Medulla oblongata (tissue), 1 donor: ENCODE measurements at regions not wholly inside any gene's neighbourhood (a gene's known extent, or its start where the extent isn't known, plus 50 kb on each side); places are given as distances from the start of the nearest gene placed in this dataset.
"Not testable (repeated sequence)": the region's sequence is repeated elsewhere in the genome, so short reads cannot be mapped to it uniquely, and the experiment has no call there.

Source experiments
- DNase-seq: peaks from one replicate; pipeline ENCODE4 v3.0.0-alpha.2; 2015; ENCODE audit errors: extremely low spot score

DNA sequence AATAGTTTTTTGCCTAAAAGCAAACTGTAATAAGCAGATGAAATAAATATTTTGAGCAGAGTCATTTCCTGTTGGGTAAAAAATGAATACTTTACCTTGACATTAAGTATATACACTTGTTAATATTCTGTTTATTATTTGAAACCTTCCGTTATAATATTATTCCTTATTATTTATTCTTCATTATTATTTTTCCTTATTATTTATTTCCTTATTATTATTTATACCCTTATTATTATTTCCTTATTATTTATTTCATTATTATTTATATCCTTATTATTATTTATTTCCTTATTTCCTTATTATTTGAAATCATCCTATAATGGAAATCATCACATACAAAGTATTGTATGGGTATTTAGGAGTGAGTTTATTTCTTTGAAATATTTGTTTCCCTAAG lies 232.2 kb upstream of the RBBP8 start:
- no peak for DNase-seq

DNA sequence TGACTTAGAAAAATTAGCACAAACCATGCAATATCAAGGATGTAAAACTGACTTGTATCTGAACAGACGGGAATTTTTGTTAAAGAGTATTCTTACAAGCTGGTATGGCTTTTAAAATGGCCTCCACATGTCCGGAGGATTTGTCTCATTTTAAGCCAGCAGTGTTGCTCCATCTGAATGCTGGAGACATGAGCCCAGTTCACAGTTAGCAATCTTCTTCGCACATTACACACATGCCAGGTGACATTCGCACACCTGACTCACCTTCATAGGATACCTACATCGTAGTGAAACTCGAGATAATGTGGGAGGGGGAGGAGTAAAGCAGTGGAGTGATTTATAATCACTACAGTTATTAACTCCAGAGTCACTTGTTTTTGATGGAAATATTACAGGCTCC lies 231.8 kb upstream of the RBBP8 start:
- no peak for DNase-seq

GRCh38 chr18:22701795-22702194 lies 231.3 kb upstream of the RBBP8 start:
- no peak for DNase-seq

GRCh38 chr18:22702806-22703205 lies 230.3 kb upstream of the RBBP8 start:
- DNase-seq, result no peak

- peak; percentile 65 for DNase-seq
Observed at GRCh38 chr18:22703883-22704585, 229.1 kb upstream of the RBBP8 start.

DNA sequence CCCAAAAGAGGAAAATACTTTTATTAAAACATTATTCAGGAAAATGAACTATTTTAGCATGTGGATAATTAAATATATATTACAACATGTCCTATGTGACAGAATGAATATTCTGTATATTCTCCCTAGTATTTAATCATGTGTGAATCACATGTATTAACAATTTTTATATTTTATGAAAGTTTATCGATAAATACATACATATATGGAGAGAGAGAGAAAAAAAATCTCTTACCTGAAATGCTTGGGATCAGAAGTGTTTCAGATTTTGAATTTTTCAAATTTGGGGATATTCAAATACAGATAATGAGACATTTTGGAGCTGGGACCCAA lies 228.6 kb upstream of the RBBP8 start:
- no peak for DNase-seq

GRCh38 chr18:22705328-22705727 lies 227.8 kb upstream of the RBBP8 start:
- DNase-seq, result no peak

GRCh38 chr18:22706025-22706424 lies 227.1 kb upstream of the RBBP8 start:
- not testable (repeated sequence) for DNase-seq

DNA sequence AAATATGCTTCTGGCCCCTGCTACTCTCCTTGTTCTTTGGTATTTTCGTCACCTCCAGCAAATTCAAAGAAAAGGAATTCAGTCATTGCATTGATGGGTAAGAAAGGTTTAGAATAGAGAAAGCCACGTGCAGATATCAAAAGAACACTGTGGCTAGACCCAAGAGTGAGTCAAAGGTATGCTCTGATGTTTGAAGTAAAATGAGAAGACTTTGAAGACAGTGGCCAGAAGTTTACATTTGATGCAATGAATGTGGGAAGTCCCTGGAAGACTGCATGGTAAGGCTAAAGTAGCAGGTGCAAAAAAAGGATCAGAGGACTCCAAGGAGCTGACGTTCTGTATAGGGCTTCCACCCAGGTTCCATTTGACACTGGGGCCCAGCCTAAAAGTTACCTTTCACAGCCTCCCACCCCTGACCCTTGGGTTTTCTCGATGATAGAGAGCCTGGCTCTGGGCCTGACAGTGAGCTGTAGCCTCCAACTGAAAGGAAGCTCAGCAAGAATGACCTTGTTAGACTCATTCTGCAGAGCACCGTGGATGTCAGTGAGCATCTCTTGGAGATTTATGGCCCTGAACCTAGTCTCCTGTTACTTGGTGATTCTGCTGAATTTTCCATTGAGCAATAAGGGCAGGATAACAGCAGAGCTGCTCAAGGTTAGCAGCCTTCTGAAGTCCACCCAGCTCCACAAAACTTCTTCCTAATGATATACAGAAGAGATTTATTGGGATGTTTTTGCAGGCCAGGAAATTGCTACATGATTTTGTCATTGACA lies 223.7 kb upstream of the RBBP8 start:
- no peak for DNase-seq

GRCh38 chr18:22710673-22711191 lies 222.4 kb upstream of the RBBP8 start:
- no peak for DNase-seq

GRCh38 chr18:22711192-22711685 lies 221.9 kb upstream of the RBBP8 start:
- no peak for DNase-seq

- DNase-seq, result no peak
Observed at GRCh38 chr18:22713511-22713910, 219.6 kb upstream of the RBBP8 start.

DNA sequence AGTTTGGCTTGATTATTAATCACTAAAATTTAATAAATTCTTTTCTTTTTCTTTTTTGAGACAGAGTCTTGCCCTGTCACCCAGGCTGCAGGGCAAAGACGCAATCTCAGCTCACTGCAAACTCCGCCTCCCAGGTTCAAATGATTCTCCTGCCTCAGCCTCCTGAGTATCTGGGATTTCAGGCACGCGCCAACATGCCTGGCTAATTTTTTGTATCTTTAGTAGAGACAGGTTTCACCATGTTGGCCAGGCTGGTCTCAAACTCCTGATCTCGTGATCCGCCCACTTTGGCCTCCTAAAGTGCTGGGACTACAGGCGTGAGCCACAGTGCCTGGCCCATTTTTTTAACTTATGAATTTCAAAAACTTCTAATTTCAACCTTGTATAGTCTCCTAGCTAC lies 215.6 kb upstream of the RBBP8 start:
- not testable (repeated sequence) for DNase-seq

- DNase-seq, result no peak
Observed at GRCh38 chr18:22723221-22723620, 209.9 kb upstream of the RBBP8 start.

- no peak for DNase-seq
Observed at GRCh38 chr18:22723773-22724172, 209.4 kb upstream of the RBBP8 start.

GRCh38 chr18:22726469-22726868 lies 206.7 kb upstream of the RBBP8 start:
- DNase-seq, result no peak

DNA sequence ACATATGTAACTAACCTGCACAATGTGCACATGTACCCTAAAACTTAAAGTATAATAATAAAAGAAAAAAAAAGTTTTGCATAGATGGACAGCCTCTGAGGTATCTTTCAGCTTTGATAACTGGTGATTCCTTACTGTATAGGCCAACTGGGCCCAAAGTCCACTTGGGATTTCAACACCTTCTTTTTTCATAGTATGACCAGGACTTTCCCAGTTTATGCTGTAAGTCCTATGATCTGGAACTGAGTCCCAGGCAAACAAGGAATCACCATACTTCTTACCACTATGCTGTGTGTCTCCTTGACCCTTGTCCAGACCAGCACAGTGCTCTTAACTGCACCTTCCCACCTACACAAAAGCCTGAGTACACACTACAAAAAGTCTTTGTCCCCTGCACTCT lies 205.1 kb upstream of the RBBP8 start:
- DNase-seq, result no peak

DNA sequence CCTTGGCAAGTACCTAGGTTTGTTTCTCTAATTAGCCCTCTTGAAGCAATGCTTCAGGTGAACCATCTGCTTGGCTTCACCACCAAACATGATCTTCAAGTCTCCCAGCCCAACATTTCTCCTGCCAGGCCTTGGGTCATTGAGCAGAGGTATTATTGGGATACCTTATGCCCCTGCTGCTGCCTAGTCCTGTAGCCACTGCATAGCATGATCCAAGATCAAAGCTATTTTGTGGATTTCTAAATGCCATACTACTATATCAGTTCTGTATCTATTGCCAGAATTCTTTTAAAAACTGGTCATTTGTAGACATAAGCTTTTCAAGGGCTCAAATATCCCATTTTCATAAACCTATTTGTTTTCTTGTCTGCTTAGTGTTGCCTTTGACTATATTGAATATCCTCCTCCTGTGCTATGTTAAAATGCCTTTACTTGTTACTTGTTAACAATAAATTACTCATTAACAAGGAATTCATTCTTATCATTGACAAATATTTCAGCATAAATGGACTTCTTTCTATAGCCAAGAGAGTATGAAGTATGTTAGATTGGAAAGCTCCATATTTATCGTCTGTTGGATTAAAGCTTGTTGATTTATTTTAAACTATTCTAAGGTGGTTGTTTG lies 204.5 kb upstream of the RBBP8 start:
- DNase-seq, result no peak

DNA sequence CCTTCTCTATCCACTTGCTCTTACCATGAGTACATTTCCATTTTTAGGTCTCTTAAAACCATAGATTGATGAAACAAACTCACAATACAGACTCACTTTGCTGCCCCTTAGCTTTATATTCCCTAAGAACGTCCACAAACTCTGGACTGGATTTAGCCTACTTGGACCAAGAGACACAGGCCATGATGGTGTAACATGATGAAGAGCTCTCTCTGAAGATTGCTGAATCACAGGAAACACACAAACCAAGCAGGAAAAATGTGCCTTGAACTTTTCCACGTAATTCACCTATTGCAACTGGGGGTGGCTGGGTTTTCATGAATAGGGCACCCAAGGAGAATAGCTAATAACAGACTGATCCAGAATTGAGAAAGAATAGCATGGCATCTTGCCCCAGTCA lies 201.7 kb upstream of the RBBP8 start:
- DNase-seq, result no peak

- DNase-seq, result no peak
Observed at GRCh38 chr18:22734105-22734661, 198.9 kb upstream of the RBBP8 start.

DNA sequence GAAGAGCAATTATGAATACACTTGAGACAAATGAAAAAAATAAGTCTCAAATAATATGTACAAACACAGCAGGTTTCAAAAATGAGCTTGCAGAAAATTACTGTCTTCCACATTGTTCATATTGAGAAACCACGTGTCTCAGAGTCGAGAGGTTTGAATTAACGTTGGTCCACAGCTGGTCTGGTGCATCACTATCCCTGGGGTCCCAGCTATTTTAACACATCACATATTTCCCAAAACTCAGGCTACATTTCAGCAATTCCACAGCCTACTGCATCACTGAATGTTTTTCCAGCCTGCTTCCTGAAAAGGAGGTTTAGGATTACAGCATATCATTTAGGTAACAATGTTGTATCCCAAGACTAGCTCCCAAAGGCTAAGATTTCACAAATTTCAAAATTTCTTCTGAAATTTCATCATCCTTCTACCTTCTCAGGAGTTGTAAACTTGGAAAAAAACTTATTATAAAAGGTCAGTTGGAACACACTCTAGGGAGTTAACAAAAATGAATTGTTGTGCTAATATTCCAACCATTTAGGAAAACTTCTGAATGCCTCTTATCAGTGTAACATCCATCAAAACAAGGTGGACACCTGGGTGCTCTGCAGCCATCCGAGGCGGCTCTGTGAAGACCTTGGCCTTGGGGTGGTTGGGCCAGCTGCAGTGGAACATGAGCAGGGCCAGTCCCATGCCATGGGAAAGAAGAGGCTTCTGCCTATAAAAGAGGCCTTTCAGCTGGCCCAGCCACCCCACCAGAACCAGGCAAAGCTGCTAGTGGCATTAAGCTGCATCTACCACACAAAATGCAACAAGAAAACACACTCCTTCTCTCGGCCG lies 198.1 kb upstream of the RBBP8 start:
- DNase-seq, result no peak
